ENCODE measurements at regions not wholly inside any gene's neighbourhood (a gene's known extent, or its start where the extent isn't known, plus 50 kb on each side); places are given as distances from the start of the nearest gene placed in this dataset.

GRCh38 chr11:115802641-115803040 is 298.4 kb upstream of the CADM1 start:
- no peak for DNase-seq

- no peak for DNase-seq
These were observed 288.7 kb upstream of the CADM1 start for GRCh38 chr11:115792903-115793302.

- no peak for DNase-seq
These were observed 283.1 kb upstream of the CADM1 start for GRCh38 chr11:115787302-115787701.

- DNase-seq: no peak
These were observed 280.7 kb upstream of the CADM1 start for GRCh38 chr11:115784796-115785521.

GRCh38 chr11:115780646-115781362 is 276.6 kb upstream of the CADM1 start:
- no peak for DNase-seq

DNA sequence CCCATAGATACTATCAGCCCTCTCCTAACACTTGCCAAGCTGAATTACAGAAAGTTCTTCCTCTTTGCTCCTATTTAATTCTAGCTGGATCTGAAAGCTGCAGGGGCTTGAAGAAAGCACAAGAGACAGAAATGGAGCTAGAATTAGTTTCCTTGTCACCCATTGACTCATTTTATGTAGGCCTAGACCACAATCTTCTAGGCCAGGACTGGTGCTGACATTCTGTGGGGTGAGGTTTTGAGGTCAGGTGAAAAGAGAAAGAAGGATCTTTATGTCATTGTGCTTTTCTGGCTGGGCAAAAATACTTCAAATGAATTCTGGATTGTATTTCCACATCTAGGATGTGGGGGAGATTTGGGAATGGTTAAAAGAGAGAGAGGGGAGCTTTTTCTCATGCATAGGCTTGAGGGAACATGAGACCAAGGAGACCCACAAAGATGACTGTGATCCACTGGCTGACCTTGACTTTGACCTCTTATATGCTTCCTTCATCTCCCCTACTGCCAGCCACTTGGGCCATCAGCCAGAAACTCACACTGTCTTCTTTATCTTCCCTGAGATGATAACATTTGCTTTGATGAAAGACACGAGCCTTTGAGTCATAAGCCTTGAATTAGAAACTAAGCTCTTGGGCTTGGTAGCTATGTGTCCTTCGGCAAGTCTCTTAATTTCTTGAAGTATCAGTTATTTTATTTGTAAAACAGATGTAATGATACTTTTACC is 274.9 kb upstream of the CADM1 start:
- no peak for DNase-seq

DNA sequence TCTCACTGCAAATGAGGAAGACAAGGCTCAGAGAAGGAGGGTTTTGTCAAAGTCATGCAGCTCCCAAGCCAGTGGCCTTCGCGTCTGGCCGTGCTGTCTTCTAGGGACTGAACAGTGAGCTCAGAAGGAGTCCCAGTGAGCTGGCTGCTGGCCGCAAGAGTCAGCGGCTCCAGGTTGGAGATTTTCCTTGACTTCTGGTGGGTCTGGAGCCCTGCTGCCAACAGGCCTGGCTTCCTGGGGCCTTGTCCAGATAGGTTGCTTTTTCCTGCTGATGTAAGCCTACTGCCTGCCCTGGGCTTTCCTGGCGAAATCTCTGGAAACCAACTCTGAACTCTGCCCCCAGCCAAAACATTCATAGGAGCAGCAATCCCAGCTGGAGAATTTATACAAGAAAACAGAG is 272.7 kb upstream of the CADM1 start:
- DNase-seq: no peak

GRCh38 chr11:115775846-115776245 is 271.6 kb upstream of the CADM1 start:
- no peak for DNase-seq

DNA sequence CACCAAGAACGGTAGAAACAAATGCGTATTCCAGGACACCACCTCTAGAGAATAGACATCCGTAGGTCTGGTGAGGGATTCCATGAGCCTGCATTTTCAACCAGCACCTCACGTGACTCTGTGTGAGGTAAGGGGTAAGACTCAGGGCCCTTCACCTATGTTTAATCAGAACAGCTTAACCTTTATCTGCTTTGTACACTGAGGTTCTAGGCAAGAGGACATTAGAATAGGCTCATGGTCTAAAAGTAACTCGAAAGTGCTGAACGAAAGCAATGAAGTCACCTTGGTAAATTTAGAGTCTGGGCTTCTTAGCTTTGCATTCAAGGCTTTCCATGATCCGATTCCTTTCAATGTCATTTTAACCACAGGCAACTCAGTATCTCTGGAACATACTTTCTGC is 270.5 kb upstream of the CADM1 start:
- DNase-seq: no peak

GRCh38 chr11:115769891-115770290 is 265.7 kb upstream of the CADM1 start:
- DNase-seq: no peak

DNA sequence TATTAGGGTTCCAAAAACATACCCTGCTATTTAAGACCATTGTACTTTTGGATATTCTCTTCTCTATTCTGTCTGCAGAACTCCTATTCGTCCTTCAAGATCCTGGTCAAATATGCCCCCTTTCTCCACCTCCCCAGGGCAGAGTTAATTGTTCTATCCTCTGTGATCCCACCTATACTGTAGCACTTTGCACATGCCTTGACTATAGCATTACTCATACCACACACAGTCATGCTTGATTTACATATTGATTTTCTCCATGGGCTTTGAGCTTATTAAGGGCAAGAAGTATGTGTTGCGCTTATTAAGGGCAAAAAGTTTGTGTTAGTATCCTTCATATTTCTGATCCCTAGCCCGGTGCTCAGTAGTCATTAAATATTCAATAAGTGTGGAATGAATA is 263.7 kb upstream of the CADM1 start:
- DNase-seq: no peak

DNA sequence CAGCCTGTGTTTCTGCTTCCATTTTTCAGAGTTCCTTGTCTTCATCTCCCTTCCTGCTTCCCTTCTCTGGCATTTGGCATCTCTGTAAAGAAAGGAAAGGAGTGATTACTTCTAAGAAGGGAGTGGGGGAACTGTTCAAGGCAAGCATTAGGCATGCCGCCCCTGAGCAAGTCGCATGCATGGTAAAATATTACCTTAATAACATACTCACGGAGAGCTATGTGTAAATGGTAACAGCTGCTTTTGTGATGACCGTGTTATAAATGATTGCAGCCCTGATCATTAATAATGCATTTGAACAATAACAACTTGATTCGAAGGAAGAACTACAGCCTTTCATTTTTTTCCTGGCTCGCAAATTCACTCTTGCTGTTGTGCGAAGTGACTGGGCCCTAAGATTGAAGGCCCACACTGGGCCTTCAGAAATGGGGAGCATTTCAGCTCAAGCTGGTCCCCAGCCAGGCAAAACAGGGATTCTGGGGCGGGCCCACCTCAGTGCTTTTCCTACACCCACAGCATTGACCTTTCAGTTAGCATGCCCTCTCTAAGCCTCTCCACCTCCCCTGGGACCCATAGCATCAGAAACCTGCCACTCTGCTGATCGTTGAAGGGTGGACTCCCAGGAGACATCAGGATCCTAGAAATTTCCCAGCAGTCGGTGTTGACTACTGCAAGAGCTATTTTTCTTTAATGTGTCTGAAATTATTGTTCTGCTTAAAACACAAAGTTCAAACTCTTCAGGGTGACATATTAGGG is 263.0 kb upstream of the CADM1 start:
- DNase-seq: no peak

GRCh38 chr11:115766561-115766960 is 262.3 kb upstream of the CADM1 start:
- no peak for DNase-seq

DNA sequence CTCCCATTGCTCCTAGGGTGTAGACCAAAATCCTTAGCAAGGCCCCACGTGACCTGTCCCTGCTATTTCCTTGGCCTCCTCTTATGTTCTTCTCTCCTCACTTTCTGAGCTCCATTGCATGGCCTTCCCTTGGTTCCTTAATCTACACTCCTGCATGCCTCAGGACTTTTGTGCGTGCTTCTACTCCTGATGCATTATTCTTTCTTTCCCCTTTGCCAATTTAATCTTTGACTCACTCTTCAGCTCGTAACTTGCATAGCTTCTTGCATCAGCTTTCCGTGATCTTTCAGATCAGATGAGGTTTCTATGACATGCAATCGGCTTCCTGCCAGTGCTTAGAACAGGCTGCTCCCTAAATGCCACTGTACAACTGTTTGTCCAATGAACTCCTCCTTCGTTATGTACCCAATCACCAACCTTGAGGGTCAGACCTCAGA is 261.6 kb upstream of the CADM1 start:
- DNase-seq: no peak

DNA sequence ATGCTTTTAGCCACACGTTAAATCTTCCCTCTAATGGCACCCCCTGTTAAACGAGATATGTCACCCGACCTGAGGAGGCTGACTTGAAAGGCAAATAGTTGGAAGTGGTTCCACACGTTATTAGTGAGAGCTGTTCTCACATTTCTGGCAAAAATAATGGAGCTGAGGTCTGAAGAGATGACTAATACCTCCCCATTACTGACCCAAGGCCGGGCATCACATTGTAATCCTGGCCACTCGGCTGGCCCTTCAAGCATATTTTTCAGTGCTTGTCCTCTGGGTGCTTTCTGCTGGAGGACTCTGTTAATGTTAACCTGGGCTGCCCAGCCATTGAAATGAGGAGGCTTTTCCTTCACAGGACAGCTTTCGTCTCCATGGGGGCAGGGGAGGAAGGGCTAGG is 260.0 kb upstream of the CADM1 start:
- no peak for DNase-seq

DNA sequence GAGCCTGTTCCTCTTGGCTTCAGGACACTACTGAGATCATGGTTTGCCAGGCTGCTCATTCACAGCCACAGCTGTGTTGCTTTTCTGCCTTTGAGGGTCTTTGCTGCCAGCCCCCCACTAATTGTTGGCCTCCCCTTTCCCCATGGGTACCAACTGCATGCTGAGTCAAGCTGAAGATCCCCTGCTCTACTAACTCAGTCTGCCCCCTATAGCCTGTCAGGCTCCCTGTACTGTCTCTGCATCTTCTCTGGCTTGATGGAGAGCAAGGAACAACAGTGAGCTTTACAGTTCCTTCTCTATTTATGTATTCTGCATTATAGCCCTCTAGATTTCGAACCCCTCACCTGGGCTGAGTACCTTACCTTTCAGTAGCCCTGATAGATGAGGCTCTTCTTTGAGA is 257.6 kb upstream of the CADM1 start:
- DNase-seq: no peak

DNA sequence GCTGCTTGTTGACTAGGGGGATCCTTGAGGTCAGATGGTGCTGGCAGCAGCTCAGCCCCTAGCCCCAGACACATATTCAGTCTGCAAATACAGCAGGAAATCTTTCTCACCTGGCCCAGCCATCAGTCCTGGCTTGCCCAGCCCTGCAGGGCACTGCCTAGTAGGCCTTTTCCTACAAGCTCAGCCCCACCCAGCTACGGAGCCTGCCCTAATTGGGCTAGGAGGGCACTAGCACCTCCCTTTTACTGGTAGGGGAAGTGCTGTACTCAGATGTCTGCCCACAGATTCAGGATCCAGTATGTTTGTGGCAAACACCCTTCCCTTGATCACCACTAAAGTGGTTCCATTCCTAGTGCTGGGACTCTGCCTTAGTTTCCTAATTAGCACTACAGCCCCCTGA is 257.1 kb upstream of the CADM1 start:
- peak; percentile 73 to 74 for DNase-seq

DNA sequence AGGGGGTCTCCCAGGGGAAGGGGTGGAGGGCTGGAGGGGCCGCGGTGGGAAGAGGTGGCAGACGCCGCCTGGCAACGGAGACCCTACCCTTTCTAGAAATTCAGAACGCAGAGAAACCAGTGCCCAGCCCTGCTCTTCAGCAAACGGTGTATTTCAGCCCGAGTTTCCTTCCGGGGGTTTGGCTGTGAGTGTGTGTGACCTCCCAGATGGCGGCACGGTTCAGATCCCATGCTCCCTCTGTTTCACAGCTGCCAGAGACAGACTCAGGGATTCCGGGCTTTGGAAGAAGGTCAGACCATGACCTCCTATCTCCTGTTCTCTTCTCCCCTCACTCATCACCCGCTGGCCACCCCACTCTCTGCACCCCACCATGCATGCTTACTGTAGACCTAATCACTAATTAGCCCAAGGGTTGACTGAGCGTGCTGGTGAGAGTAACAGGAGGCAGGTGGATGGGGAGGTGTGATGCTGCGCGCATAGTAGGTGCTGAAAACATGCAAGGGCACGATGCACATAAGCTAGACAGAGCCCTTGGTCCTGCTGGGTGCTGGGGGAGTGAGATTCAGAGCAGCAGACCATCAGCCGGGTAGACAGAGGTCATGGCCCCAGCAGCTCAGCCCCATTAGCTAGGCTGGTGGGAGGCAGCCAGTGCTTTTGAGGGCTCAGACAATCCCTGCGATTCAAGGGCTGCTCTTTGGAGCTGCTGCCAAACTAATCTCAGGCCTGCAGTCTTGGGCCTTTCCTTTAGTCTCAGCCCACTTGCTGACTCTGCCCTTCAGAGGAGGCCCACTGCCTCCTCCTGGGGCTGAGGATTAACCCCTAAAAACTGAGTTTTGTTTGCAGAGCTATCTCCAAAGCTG is 256.5 kb upstream of the CADM1 start:
- DNase-seq: peak in 1 of 2 donors; percentile 12

DNA sequence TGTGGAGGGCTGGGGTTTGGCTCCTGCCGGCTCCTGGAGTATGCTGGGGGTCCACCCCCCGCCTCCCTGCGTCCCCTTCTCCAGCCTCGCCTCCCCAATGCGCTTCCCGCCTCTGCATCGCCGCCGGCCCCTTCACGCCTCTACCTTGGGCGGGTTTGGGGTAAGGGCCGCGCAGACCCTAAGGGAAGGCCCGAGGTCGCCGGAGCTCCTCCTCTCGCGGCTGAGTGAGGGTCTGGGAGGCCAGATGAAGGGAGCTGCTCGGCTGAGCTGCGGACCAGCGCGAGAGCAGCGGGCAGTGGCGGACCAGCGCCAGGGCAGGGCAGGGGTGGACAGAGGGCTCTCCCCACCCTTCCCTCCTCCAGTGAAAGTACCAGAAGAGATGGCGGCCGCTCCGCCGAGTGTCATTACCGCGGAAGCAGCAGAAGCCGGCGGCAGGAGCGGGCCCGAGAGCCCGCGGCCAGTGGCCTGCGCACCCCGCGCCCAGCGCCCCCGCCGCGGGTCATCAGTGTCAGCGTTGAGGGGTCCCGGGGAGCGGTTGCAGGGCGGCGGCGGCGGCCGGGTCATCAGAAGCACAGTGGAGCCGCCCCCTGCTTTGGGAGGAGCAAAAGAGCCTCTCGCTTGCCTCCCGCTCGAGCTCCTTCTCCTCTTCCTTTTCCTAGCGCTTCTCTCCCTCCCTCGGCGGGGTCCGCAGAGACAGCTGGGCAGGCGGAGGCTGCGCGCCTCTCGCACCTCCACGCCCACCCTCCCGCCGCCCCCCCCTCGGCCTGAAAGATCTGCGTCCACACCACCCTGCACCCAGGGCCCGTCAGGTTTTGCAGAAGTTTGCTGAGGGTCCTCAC is 255.6 kb upstream of the CADM1 start:
- DNase-seq: peak; percentile 5 to 32

GRCh38 chr11:115758011-115758410 is 253.8 kb upstream of the CADM1 start:
- no peak for DNase-seq
